ENCODE measurements at regions not wholly inside any gene's neighbourhood (a gene's known extent, or its start where the extent isn't known, plus 50 kb on each side); places are given as distances from the start of the nearest gene placed in this dataset.
"Not testable (repeated sequence)": the region's sequence is repeated elsewhere in the genome, so short reads cannot be mapped to it uniquely, and the experiment has no call there.

DNA sequence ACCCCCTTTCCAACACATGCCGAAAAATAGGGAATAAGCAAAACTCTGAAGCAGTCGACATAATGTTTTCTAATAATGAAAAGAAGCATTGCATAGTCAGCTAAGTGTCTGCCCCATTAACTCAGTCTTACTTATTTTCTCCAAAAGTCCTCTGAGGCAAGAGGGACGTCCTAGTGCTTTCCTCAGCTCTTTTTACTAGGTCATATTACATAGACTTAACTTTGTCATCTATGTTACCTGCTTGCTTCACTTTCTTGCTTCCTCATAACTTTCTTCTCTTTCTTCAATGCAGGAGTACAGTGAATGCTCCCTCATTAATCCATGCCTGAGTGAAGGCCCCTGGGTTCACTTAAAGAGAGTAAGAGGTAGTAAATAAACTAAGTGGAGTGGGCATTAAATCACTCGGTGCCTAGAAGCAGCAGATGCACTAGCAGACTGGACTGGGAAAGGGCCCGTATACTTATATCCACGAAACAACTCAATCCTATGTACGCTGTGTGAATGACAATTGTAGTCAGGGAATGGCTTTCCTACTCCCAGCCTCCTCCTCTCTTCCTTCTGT lies 210.5 kb upstream of the SPAG17 start:
- no peak for TF ChIP-seq CTCF (IDR thresholded peaks at IDR 0.05)
- no peak for TF ChIP-seq POLR2A (IDR thresholded peaks at IDR 0.05)
- ATAC-seq (no peak), DNase-seq (no peak)
- Histone ChIP-seq H3K4me1 (no peaks in the 10 kb centered on the region), H3K4me3 (no peak overlapping the region), H3K27me3 (no peaks in the 10 kb centered on the region), H3K9me3 (no peaks in the 10 kb centered on the region), H3K36me3 (no peaks in the 10 kb centered on the region), H3K27ac (no peak overlapping the region)
- intact Hi-C loops (cut with DNase I) = no loop called here
- WGBS (ENCODE audit: insufficient coverage, low coverage, low lambda C conversion rate, missing lambda C conversion rate) = 58% methylated on average over 7 of the region's 7 CpGs

- TF ChIP-seq CTCF (IDR thresholded peaks at IDR 0.05) (no peak), POLR2A (IDR thresholded peaks at IDR 0.05) (no peak)
- WGBS (ENCODE audit: insufficient coverage, low coverage, low lambda C conversion rate, missing lambda C conversion rate) = 83% methylated on average over 1 of the region's 1 CpG
- intact Hi-C loops (cut with DNase I) = no loop called here
Measured at GRCh38 chr1:118390955-118391354, 205.9 kb upstream of the SPAG17 start.

DNA sequence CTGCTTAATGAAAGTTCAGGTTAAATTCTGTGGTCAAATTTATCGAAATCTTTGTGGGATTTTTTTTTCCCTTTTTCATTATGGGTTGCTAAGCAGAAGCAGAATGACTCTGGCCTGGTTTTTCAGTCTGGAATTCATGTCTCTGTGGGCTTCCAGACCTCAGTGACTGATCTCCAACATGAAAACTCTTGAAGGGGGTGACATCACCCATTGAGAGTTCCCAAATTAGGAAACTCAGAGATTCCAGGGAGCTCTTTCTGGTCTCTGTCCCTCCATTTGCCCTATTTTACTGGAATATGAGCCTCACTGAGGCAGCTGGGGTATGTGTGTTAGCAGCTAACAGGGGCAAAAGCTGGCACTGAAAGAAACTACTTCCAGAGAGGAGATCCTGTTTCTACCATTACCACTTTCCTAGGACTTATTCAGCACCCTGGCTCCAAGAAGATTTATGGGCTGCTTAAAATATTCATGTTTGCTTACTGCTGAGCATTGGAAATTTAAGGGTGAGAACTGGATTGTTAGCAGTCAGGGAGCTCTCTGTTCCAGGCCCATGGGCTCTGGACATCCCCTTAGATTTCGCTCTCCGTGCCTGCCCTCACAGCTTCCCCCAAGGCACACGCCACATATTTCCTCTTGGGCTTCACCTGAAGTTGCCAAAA lies 203.4 kb upstream of the SPAG17 start:
- DNase-seq (no peak), ATAC-seq (no peak)
- H3K27me3 ChIP-seq = no peaks in the 10 kb centered on the region
- intact Hi-C loops (cut with DNase I) = no loop called here
- WGBS (ENCODE audit: insufficient coverage, low coverage, low lambda C conversion rate, missing lambda C conversion rate) = 60% methylated on average over 4 of the region's 4 CpGs
- no peak overlapping the region for H3K4me3 ChIP-seq
- no peaks in the 10 kb centered on the region for H3K36me3 ChIP-seq
- no peak for TF ChIP-seq CTCF (IDR thresholded peaks at IDR 0.05)
- no peak for TF ChIP-seq POLR2A (IDR thresholded peaks at IDR 0.05)
- H3K9me3 ChIP-seq = no peaks in the 10 kb centered on the region
- no peaks in the 10 kb centered on the region for H3K4me1 ChIP-seq
- no peak overlapping the region for H3K27ac ChIP-seq

More at GRCh38 chr1:118390955-118391354, 205.9 kb upstream of the SPAG17 start:
- Histone ChIP-seq H3K36me3 (no peaks in the 10 kb centered on the region), H3K9me3 (no peaks in the 10 kb centered on the region), H3K27ac (no peak overlapping the region), H3K27me3 (no peaks in the 10 kb centered on the region), H3K4me3 (no peak overlapping the region), H3K4me1 (no peaks in the 10 kb centered on the region)
- no peak for ATAC-seq
- no peak for DNase-seq

DNA sequence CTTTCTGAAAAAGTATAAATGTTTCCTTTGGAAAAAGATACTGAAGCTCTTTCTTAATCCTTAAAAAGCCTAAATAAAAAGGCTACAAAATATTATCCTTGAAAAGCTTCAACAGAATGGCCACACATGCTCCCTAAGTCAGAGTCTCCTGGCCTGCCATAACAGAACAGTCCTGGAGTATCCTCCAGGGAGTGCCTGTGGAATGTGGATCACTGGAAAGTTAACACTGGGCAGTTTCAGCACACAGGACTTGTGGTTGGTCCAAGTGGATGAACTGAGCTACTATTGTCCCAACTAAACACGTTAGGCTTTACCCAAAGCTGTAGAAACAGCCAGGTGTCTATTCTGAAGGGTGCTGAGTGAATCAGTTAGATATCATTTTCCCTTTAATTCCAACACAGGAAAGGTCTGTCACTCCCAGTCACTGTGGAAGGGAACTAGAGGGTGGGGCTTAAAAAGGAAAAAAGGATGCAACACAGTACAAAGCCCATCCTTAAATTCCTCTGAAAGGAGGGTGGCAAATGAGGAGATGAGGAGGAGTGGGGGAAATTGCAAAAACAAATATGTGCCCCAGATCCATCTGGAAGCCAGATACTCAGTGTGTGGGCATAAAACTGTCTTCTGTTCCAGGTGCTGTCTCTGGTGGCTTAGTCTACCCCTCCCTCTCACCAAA lies 196.3 kb upstream of the SPAG17 start:
- Histone ChIP-seq H3K27me3 (no peaks in the 10 kb centered on the region), H3K4me3 (no peak overlapping the region), H3K36me3 (no peaks in the 10 kb centered on the region), H3K9me3 (no peaks in the 10 kb centered on the region), H3K27ac (no peak overlapping the region), H3K4me1 (no peaks in the 10 kb centered on the region)
- DNase-seq = no peak
- intact Hi-C loops (cut with DNase I) = no loop called here
- no peak for TF ChIP-seq CTCF (IDR thresholded peaks at IDR 0.05)
- ATAC-seq = no peak
- WGBS (ENCODE audit: insufficient coverage, low coverage, low lambda C conversion rate, missing lambda C conversion rate) = 22% methylated on average over 1 of the region's 1 CpG

GRCh38 chr1:118377183-118377582 lies 192.2 kb upstream of the SPAG17 start:
- H3K4me1 ChIP-seq; H3K9me3 ChIP-seq; H3K36me3 ChIP-seq; ATAC-seq; DNase-seq; intact Hi-C loops (cut with DNase I); H3K27ac ChIP-seq; H3K4me3 ChIP-seq; H3K27me3 ChIP-seq: not testable (repeated sequence)
- 74% methylated on average over 2 of the region's 2 CpGs for WGBS (ENCODE audit: insufficient coverage, low coverage, low lambda C conversion rate, missing lambda C conversion rate)
